ENCODE measurements at regions not wholly inside any gene's neighbourhood (a gene's known extent, or its start where the extent isn't known, plus 50 kb on each side); places are given as distances from the start of the nearest gene placed in this dataset.

DNA sequence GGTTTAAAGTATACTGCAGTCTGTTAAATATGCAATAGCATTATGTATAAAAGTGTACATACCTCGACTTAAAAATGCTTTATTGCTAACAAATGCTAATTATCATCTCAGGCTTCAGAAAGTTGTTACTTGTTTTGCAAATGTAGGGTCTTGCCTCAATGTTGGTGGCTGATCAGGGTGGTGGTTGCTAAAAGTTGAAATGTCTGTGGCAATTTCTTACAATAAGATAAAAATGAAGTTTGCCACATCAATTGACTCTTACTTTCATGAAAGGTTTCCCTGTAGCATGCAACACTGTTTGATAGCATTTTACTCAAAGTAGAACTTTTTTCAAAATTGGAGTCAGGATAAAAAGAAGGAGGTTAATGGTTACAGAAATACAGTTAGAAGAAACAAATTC is 407.7 kb upstream of the OR4E1 start:
- TF ChIP-seq, protein P1, sequence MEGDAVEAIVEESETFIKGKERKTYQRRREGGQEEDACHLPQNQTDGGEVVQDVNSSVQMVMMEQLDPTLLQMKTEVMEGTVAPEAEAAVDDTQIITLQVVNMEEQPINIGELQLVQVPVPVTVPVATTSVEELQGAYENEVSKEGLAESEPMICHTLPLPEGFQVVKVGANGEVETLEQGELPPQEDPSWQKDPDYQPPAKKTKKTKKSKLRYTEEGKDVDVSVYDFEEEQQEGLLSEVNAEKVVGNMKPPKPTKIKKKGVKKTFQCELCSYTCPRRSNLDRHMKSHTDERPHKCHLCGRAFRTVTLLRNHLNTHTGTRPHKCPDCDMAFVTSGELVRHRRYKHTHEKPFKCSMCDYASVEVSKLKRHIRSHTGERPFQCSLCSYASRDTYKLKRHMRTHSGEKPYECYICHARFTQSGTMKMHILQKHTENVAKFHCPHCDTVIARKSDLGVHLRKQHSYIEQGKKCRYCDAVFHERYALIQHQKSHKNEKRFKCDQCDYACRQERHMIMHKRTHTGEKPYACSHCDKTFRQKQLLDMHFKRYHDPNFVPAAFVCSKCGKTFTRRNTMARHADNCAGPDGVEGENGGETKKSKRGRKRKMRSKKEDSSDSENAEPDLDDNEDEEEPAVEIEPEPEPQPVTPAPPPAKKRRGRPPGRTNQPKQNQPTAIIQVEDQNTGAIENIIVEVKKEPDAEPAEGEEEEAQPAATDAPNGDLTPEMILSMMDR (IDR thresholded peaks at IDR 0.05 in 4 of 5, conservative IDR thresholded peaks at IDR 0.05 in 1 of 5): no peak
- TF ChIP-seq POLR2A (IDR thresholded peaks at IDR 0.05): no peak
